HG02763 (cell line): ENCODE measurements at regions not wholly inside any gene's neighbourhood (a gene's known extent, or its start where the extent isn't known, plus 50 kb on each side); places are given as distances from the start of the nearest gene placed in this dataset.

Experiments used
- ATAC-seq: cut with Tn5 transposase; IDR thresholded peaks from one replicate; pipeline ENCODE4 v1.9.1; 2021; ENCODE audit warnings: mild to moderate bottlenecking, moderate library complexity; ENCODE audit not compliant: unreplicated experiment

DNA sequence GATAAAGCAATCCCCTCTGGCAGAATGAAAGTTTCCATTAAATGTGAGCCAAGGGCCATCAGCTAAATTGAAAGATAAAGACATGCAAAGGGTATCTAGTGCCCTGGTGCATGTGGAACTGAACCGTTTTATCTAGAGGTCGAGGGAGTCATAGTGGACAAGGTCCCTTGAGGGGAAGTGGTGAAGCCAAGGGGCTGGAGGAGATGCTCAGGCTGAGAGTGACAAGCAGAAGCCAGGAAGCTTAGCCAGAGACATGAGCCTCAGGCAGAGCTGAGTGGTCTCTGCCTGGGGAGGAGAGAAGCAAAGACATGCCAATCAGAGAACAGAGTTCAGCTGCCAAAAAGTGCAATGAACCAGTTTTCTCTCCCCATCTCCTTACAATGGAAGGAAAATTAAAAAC is 68.1 kb upstream of the SLC10A2 start:
- peak; percentile 44 for ATAC-seq

- ATAC-seq: no peak
Measured at GRCh38 chr13:103133556-103133955, 67.3 kb upstream of the SLC10A2 start.

- ATAC-seq: peak; percentile 80
Measured at GRCh38 chr13:103130681-103131210, 64.5 kb upstream of the SLC10A2 start.

DNA sequence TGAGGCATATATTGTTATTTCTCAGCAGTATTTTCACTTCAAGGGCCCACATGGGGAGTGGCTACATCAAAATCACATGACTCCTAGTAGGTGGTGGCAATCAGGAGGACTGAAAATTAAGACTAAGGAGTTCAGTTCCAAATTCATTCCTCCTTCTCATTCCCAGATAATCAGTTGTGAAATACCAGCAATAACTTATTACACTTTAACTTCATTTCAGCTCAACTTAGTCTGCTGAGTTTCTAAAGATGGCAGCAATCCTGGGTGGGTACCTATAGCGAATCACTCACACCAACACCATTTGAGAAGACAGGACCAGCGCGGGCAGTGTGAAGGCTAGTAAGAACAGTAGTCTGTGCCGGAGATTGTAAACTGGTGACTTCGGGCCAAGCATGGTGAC is 63.9 kb upstream of the SLC10A2 start:
- no peak for ATAC-seq
